Dermis blood vessel endothelial cell (primary cell): ENCODE measurements at regions not wholly inside any gene's neighbourhood (a gene's known extent, or its start where the extent isn't known, plus 50 kb on each side); places are given as distances from the start of the nearest gene placed in this dataset.
"Not testable (repeated sequence)": the region's sequence is repeated elsewhere in the genome, so short reads cannot be mapped to it uniquely, and the experiment has no call there.

Source experiments
- DNase-seq: peaks from one replicate; pipeline ENCODE4 v3.0.0; 2010

DNA sequence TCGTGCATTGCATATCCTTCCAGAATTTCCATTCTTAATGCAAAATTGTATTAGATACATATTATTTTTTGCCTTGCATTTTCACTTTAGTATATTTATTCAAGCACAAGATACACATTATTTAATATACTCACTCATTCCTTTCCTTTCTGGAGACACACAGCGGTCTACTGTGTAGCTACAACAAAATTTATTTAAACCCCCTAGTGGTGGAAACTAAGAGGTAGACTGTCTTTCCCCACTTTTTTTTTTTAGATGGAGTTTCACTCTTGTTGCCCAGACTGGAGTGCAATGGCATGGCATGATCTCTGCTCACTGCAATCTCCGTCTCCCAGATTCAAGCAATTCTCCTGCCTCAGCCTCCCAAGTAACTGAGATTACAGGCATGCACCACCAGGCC lies 2040.3 kb upstream of the PCDH20 start:
- DNase-seq: no peak

GRCh38 chr13:63449550-63449949 lies 2033.9 kb upstream of the PCDH20 start:
- no peak for DNase-seq

DNA sequence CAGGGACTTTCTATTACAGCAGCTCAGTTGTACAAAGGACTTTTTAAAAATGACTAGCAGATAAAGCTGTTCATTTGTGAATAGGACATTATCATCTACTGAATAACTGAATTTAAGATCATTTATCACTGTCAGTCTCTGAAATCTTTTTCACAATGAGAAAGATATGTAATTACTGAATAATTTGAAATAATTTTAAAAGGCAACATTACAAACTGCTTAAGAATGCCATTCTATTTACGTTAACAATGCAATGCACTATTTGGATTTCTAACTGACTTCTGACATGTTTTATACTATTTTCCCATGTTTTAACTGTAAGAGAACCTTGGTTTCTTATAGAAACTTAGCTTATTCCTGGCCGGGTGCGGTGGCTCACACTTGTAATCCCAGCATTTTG lies 2033.0 kb upstream of the PCDH20 start:
- DNase-seq: no peak

DNA sequence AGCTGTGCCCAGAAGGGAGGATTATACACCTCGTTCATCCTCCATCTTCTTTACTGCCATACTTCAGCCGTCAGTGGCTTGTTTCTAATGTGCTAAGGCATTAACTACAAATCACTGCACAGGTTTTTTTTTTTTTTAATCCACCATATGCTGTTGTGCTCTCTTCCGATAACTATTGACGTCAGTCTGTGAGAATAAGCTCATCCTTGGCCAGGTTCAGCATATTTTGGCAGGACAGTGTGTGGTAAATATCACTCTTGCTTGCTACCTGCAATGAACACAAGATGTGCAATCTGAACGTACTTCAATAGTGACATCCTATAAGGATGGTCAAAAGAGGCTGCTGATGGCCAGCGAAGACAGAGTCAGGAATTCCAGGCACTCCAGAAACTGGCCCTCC lies 2030.7 kb upstream of the PCDH20 start:
- no peak for DNase-seq

DNA sequence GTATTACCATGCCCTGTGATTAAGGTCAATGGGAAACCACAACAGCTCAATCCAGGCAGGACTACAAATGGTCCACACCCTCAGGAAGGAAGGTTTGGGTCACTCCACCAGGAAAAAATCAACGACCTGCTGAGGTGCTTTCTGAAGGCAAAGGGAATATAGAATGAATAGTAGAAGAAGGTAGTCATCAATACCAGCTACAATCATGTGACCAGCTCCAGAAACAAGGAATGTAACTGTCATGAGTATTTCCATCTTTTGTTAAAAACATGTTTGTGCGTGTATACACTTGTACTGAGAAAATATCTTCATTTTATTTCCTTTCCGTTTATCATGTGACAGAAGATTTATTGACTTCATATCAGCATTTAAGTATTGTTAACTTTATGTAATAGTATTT lies 2028.6 kb upstream of the PCDH20 start:
- not testable (repeated sequence) for DNase-seq

GRCh38 chr13:63438951-63439350 lies 2023.3 kb upstream of the PCDH20 start:
- DNase-seq: no peak

GRCh38 chr13:63436325-63436668 lies 2020.6 kb upstream of the PCDH20 start:
- no peak for DNase-seq

GRCh38 chr13:63435667-63436324 lies 2020.1 kb upstream of the PCDH20 start:
- no peak for DNase-seq

DNA sequence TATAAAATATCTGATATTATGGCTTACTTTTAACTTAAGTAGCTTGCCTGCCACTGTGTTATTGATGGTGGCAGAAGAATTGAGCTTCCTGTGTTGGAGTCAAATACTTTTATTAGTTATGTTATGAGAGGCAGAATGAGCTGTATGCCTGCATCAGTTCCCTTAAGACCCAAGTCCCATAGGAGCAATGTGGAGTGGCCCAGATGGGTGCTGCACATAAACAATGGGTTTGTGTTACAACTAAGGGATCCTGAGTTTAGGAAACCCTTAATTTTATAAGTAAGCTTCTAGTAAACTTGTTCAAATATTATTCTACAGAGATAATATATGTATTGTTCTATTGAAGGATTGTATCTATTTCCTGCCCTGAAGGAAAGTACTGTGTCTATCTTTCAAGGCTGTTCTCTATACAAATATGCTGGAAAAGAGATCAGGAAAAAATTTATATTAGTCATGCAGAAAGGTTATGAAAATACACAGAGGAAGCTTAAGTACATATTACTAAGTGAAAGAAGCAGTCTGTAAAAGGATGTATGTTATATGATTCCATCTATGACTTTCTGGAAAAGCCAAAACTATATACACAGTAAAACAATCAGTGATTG lies 2018.0 kb upstream of the PCDH20 start:
- no peak for DNase-seq

DNA sequence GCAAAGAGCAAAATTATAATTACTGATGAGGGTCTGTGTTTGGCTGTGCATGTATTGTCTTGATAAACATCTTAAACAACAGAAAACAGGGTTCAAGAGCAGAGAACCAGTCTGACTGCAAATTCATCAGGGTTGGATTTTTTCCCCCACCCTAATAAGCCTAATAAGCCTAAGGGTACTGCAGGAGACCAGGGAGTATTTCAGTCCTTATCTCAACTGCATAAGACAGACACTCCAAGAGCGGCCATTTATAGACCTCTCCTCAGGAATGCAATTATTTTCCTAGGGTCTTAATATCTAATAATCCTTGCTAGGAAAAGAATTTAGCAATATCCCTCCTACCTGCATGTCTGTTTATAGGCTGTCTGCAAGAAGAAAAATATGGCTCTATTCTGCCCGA lies 2011.5 kb upstream of the PCDH20 start:
- no peak for DNase-seq

GRCh38 chr13:63425131-63425530 lies 2009.5 kb upstream of the PCDH20 start:
- no peak for DNase-seq

- no peak for DNase-seq
Measured at GRCh38 chr13:63421123-63421522, 2005.5 kb upstream of the PCDH20 start.

DNA sequence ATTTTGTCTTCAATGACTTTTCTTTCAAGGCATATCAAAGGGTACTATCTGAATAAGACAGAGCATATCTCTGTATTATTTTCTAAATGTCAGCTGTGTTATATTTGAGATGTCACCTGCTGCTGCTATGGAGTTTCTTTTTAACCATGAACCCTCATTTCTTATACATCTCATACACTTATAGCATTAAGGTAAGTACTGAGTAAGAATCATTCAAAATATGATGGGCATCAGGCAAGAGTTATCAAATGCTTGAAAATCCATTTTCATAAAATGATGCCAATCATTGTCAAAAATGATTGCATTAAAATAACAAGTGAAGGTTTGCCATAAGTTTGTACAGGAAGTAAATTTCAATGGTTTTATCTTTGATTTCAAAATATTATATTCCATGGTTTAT lies 2005.0 kb upstream of the PCDH20 start:
- DNase-seq: no peak

DNA sequence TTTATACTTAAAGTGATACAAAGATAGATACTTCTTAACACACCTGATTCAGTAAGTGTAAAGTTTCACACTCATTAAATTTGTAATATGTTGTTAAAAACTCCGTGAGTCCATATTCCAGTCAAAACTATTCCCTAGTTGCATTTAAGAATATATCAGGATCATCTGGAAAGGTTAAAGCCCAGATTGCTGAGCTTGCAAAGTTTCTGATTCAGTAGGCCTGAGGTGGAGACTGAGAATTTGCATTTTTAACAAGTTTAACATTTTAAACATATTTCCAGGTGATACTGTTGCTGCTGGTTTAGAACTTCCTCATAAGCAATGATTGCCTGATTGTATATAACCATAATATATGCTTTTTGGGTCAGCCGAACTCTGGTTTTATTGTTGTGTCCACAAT lies 1998.6 kb upstream of the PCDH20 start:
- no peak for DNase-seq

GRCh38 chr13:63409791-63410351 lies 1994.2 kb upstream of the PCDH20 start:
- no peak for DNase-seq

DNA sequence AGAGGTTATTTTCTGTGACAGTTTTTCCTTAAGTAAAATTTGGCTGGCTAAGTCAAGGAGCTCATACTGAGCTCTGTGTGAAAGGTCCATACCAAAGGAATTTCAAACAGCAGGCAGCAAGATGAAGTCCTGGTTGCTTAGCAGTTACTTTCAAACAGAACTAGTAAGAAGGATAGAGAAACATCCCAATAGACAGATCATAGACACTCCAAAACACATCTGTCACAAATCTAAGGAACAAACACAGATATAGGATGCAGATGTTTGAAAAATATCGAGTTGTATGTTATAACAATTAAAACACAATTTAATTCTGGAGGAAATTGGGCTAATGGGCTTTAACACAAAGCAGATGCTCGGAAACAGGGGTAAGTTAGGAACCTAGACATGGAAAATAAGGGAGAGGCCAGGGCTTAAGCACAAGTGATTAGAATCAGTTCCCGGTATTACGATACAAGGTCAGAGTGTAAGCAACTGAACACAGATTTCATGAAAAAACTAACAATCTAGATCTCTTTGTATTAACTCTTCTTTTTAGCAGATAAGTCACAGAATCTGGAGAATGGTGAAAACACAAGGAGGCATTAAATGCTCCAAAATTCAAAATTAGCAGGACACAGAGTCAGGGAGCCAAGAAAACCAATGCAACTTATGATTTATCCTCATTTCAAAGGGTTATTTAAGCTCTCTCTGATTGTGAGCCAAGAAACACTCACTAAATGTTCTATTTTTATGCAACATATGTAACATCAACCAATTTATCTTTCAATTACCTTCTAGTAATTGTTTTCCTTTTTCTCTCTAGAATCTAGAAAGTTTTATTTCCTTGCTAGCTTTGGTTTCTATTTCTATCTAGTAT lies 1992.9 kb upstream of the PCDH20 start:
- no peak for DNase-seq

GRCh38 chr13:63403733-63404132 lies 1988.1 kb upstream of the PCDH20 start:
- no peak for DNase-seq

GRCh38 chr13:63396746-63397145 lies 1981.1 kb upstream of the PCDH20 start:
- DNase-seq: no peak

GRCh38 chr13:63393112-63393511 lies 1977.5 kb upstream of the PCDH20 start:
- DNase-seq: no peak

DNA sequence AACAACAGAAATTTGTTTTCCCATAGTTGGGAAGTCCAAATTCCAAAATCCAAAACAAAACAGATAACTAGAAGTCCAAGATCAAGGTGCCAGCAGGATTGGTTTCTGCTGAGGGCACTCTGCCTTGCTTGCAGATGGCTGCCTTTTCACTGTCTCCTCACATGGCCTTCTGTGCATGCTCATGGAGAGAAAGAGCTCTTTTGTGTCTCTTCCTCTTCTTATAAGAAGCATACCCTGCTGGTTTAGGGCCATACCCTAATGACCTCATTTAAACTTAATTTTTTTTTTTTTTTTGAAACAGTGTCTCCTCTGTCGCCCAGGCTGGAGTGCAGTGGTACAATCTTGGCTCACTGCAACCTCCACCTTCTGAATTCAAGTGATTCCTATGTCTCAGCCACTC lies 1974.1 kb upstream of the PCDH20 start:
- DNase-seq: no peak

- no peak for DNase-seq
Measured at GRCh38 chr13:63381078-63381859, 1965.6 kb upstream of the PCDH20 start.

DNA sequence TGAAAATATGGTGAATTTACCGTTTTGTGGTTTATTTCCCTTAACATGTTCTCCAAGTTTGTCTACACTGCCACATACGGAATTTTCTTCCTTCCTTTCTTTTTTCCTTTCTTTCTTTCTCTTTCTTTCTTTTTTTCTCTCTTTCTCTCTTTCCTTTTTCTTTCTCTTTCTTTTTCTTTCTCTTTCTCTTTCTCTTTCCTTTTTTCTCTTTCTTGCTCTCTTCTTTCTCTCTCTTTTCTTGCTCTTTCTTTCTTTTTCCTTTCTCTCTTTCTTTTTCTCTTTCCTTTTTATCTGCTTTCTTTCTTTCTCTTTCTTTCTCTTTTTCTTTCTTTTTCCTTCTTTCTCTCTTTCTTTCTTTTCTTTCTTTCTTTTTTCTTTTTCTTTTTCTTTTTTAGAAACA lies 1962.3 kb upstream of the PCDH20 start:
- no peak for DNase-seq

DNA sequence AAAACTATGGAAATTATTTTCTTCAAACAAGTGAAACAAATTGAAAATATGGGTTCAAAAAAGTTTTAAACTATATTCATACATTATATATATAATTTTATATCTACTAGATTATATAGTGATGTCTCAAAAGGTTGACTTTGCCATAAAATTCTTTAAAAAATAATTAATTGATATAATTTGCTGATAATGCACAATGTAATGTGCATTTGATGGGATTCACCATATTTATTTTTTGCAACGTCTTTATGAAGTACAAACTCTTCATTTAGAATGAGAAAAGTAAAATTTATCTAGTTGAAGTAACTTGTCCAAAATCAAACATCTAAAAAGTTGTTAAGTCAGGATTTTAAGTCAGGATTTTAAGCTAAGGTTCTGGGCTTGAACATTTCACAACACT lies 1954.5 kb upstream of the PCDH20 start:
- DNase-seq: no peak
